Gastrocnemius medialis (tissue), 4 donors: ENCODE measurements at regions not wholly inside any gene's neighbourhood (a gene's known extent, or its start where the extent isn't known, plus 50 kb on each side); places are given as distances from the start of the nearest gene placed in this dataset.

Source experiments
- ATAC-seq, 2 donors: fragments of 150-250 bp; one replicate each; pipeline ENCODE4 v1.9.1; 2016
- DNase-seq, 2 donors: peaks; one replicate each; pipeline ENCODE4 v3.0.0-alpha.2; 2019
- H3K27ac ChIP-seq, 4 donors: fragments of 200-600 bp; sonication (generic); 1 replicate in 1 of 4; 2 replicates in 3 of 4; pipeline ENCODE4 v1.5.1; 2016 to 2018; ENCODE audit warnings: mild to moderate bottlenecking in 2 of 4, moderate library complexity in 1 of 4
- H3K27me3 ChIP-seq, 3 donors: fragments of 200-600 bp; sonication (generic) in 2 of 3; 1 replicate in 1 of 3; 2 replicates in 2 of 3; pipeline versions ENCODE4 v1.5.1 to v1.6.0; 2016 to 2019; ENCODE audit warnings: mild to moderate bottlenecking in 1 of 3, moderate library complexity in 1 of 3
- H3K36me3 ChIP-seq, 2 donors: fragments of 200-600 bp; sonication (generic) in 1 of 2; one replicate each; pipeline ENCODE4 v1.5.1; 2017 to 2018
- H3K4me1 ChIP-seq, 2 donors: fragments of 200-600 bp; sonication (generic) in 1 of 2; one replicate each; pipeline ENCODE4 v1.5.1; 2016 to 2017; ENCODE audit warnings: mild to moderate bottlenecking in 2 of 2
- H3K4me3 ChIP-seq, 4 donors: fragments of 200-600 bp; sonication (generic) in 3 of 4; 1 replicate in 1 of 4; 2 replicates in 3 of 4; pipeline ENCODE4 v1.5.1; 2016 to 2019; ENCODE audit warnings: mild to moderate bottlenecking in 2 of 4
- H3K9me3 ChIP-seq, 3 donors: fragments of 200-600 bp; sonication (generic) in 2 of 3; 1 replicate in 1 of 3; 2 replicates in 2 of 3; pipeline ENCODE4 v1.5.1; 2016 to 2019
- CTCF ChIP-seq, 5 experiments: fragments of 450-650 bp in 3 of 5; fragments of 200-600 bp in 2 of 5; sonication (generic) in 2 of 5; IDR thresholded peaks in 4 of 5; conservative IDR thresholded peaks in 1 of 5; 1 replicate in 4 of 5; 2 replicates in 1 of 5; pipeline ENCODE4 v1.5.1; 2016 to 2019; ENCODE audit warnings: antibody characterized with exemption in 5 of 5, mild to moderate bottlenecking in 3 of 5, moderate library complexity in 3 of 5
- POLR2A ChIP-seq, 2 donors: fragments of 450-650 bp; IDR thresholded peaks; one replicate each; pipeline ENCODE4 v1.6.1; 2017; ENCODE audit warnings: antibody characterized with exemption in 2 of 2, mild to moderate bottlenecking in 2 of 2, moderate library complexity in 2 of 2
- in situ Hi-C, 4 donors: fragments of 200-750 bp; cut with MboI; loops; one replicate each; pipeline versions ENCODE4 v1.15.0 to v1.8.0; 2017; ENCODE audit warnings: low sequenced_read_pairs in 4 of 4
- intact Hi-C: fragments of 100-400 bp; cut with DNase I; formaldehyde crosslinking; loops from one replicate; pipeline ENCODE4 v1.15.1; 2023; ENCODE audit warnings: low total_unique reads

GRCh38 chr5:89440670-89441069 is 557.7 kb upstream of the MEF2C start:
- Histone ChIP-seq H3K27me3 (no peaks in the 10 kb centered on the region), H3K9me3 (no peaks in the 10 kb centered on the region), H3K36me3 (no peaks in the 10 kb centered on the region), H3K4me3 (no peak overlapping the region), H3K27ac (no peak overlapping the region), H3K4me1 (peaks cover 20 to 38% of the 10 kb centered on the region in 2 donors)
- intact Hi-C loops, result no loop called here
- in situ Hi-C loops, result loop anchor here in 1 of 4 donors (25.0 kb wide), 1 partner anchor 703 kb away; no protein-coding TSS in a partner anchor
- DNase-seq (no peak), ATAC-seq (no peak)
- TF ChIP-seq POLR2A (IDR thresholded peaks at IDR 0.05) (no peak), CTCF (IDR thresholded peaks at IDR 0.05 in 4 of 5, conservative IDR thresholded peaks at IDR 0.05 in 1 of 5) (no peak)

- TF ChIP-seq CTCF (IDR thresholded peaks at IDR 0.05 in 4 of 5, conservative IDR thresholded peaks at IDR 0.05 in 1 of 5) (no peak), POLR2A (IDR thresholded peaks at IDR 0.05) (no peak)
- intact Hi-C loops, result loop anchor here (2.0 kb wide), 1 partner anchor 19 kb away; no protein-coding TSS in a partner anchor
- Histone ChIP-seq H3K27me3 (no peaks in the 10 kb centered on the region), H3K4me3 (no peak overlapping the region), H3K27ac (peak overlapping the region; percentile 68 to 81 (median 76)), H3K4me1 (peaks cover 20 to 38% of the 10 kb centered on the region in 2 donors), H3K9me3 (no peaks in the 10 kb centered on the region), H3K36me3 (no peaks in the 10 kb centered on the region)
- DNase-seq (no peak), ATAC-seq (peak; percentile 77 to 89)
- in situ Hi-C loops, result loop anchor here in 1 of 4 donors (25.0 kb wide), 1 partner anchor 700 kb away; no protein-coding TSS in a partner anchor
Measured at GRCh38 chr5:89437450-89438435, 554.8 kb upstream of the MEF2C start.

- intact Hi-C loops, result no loop called here
- no peak for DNase-seq
- no peak overlapping the region for H3K4me3 ChIP-seq
- no peak for ATAC-seq
- H3K27me3 ChIP-seq, result no peaks in the 10 kb centered on the region
- in situ Hi-C loops, result loop anchor here in 1 of 4 donors (25.0 kb wide), 1 partner anchor 699 kb away; no protein-coding TSS in a partner anchor
- H3K27ac ChIP-seq, result peak overlapping the region in 2 of 4 donors; percentile 77 to 81
- no peaks in the 10 kb centered on the region for H3K36me3 ChIP-seq
- peaks cover 20 to 38% of the 10 kb centered on the region in 2 donors for H3K4me1 ChIP-seq
- no peak for TF ChIP-seq POLR2A (IDR thresholded peaks at IDR 0.05)
- TF ChIP-seq CTCF (IDR thresholded peaks at IDR 0.05 in 4 of 5, conservative IDR thresholded peaks at IDR 0.05 in 1 of 5), result no peak
- H3K9me3 ChIP-seq, result no peaks in the 10 kb centered on the region
Measured at GRCh38 chr5:89436464-89436863, 553.5 kb upstream of the MEF2C start.

- DNase-seq (no peak), ATAC-seq (no peak)
- Histone ChIP-seq H3K27ac (no peak overlapping the region), H3K27me3 (no peaks in the 10 kb centered on the region), H3K9me3 (no peaks in the 10 kb centered on the region), H3K4me3 (no peak overlapping the region), H3K4me1 (peaks cover 20 to 33% of the 10 kb centered on the region in 2 donors), H3K36me3 (no peaks in the 10 kb centered on the region)
- intact Hi-C loops, result no loop called here
- no peak for TF ChIP-seq POLR2A (IDR thresholded peaks at IDR 0.05)
- no peak for TF ChIP-seq CTCF (IDR thresholded peaks at IDR 0.05 in 4 of 5, conservative IDR thresholded peaks at IDR 0.05 in 1 of 5)
- in situ Hi-C loops, result loop anchor here in 1 of 4 donors (25.0 kb wide), 1 partner anchor 698 kb away; no protein-coding TSS in a partner anchor
Measured at GRCh38 chr5:89435347-89435746, 552.4 kb upstream of the MEF2C start.
